Astrocyte of the spinal cord (primary cell): ENCODE measurements at regions not wholly inside any gene's neighbourhood (a gene's known extent, or its start where the extent isn't known, plus 50 kb on each side); places are given as distances from the start of the nearest gene placed in this dataset.

ENCODE experiments used
- DNase-seq: peaks from one replicate; pipeline ENCODE4 v3.0.0; 2011; ENCODE audit warnings: low read depth, low spot score
- H3K4me3 ChIP-seq: 2 replicates; pipeline ENCODE4 v1.5.1; 2011; ENCODE audit warnings: low read depth, mild to moderate bottlenecking, low read length, moderate library complexity
- CTCF ChIP-seq: IDR thresholded peaks from 2 replicates; pipeline ENCODE4 v1.5.1; 2012; ENCODE audit warnings: low read depth, mild to moderate bottlenecking, low read length, inconsistent platforms
- in situ Hi-C: cut with HindIII; loops from 2 replicates; pipeline ENCODE4 v1.10.0; 2017; ENCODE audit warnings: low sequenced_read_pairs

- no peak overlapping the region for H3K4me3 ChIP-seq
- no peak for TF ChIP-seq CTCF
- DNase-seq: no peak
- in situ Hi-C loops: loop anchor here (25.0 kb wide), 1 partner anchor 682 kb away; the partner anchor contains the start of gene PLK2
Measured at GRCh38 chr5:57780306-57780960, 297.8 kb upstream of the ACTBL2 start.

- DNase-seq: peak; percentile 88
- in situ Hi-C loops: loop anchor here (25.0 kb wide), 1 partner anchor 683 kb away; the partner anchor contains the start of gene PLK2
- H3K4me3 ChIP-seq: no peak overlapping the region
- peak; percentile 58 for TF ChIP-seq CTCF
Measured at GRCh38 chr5:57779383-57780223, 297.0 kb upstream of the ACTBL2 start.

- TF ChIP-seq CTCF: no peak
- no peak overlapping the region for H3K4me3 ChIP-seq
- DNase-seq: no peak
- in situ Hi-C loops: loop anchor here (25.0 kb wide), 1 partner anchor 684 kb away; the partner anchor contains the start of gene PLK2
Measured at GRCh38 chr5:57778501-57779091, 296.0 kb upstream of the ACTBL2 start.

GRCh38 chr5:57777174-57777581, 294.6 kb upstream of the ACTBL2 start:
- H3K4me3 ChIP-seq: no peak overlapping the region
- DNase-seq: no peak
- no peak for TF ChIP-seq CTCF
- in situ Hi-C loops: loop anchor here (25.0 kb wide), 1 partner anchor 685 kb away; the partner anchor contains the start of gene PLK2

GRCh38 chr5:57776035-57776434, 293.4 kb upstream of the ACTBL2 start:
- DNase-seq: no peak
- in situ Hi-C loops: loop anchor here (25.0 kb wide), 1 partner anchor 686 kb away; the partner anchor contains the start of gene PLK2
- no peak overlapping the region for H3K4me3 ChIP-seq
- TF ChIP-seq CTCF: no peak

GRCh38 chr5:57774439-57774838, 291.8 kb upstream of the ACTBL2 start:
- TF ChIP-seq CTCF: no peak
- in situ Hi-C loops: no loop called here
- no peak overlapping the region for H3K4me3 ChIP-seq
- no peak for DNase-seq
